ENCODE measurements at regions not wholly inside any gene's neighbourhood (a gene's known extent, or its start where the extent isn't known, plus 50 kb on each side); places are given as distances from the start of the nearest gene placed in this dataset.
"Not testable (repeated sequence)": the region's sequence is repeated elsewhere in the genome, so short reads cannot be mapped to it uniquely, and the experiment has no call there.

- no peak for DNase-seq (ENCODE audit: low read depth in 2 of 2)
Measured at GRCh38 chr5:36478646-36479317, 127.6 kb upstream of the SLC1A3 start.

GRCh38 chr5:36481454-36482120 is 124.8 kb upstream of the SLC1A3 start:
- no peak for DNase-seq (ENCODE audit: low read depth in 2 of 2)

- DNase-seq (ENCODE audit: low read depth in 2 of 2) = no peak
Measured at GRCh38 chr5:36482812-36483211, 123.6 kb upstream of the SLC1A3 start.

GRCh38 chr5:36489505-36489904 is 116.9 kb upstream of the SLC1A3 start:
- no peak for DNase-seq (ENCODE audit: low read depth in 2 of 2)

GRCh38 chr5:36491856-36492255 is 114.5 kb upstream of the SLC1A3 start:
- DNase-seq (ENCODE audit: low read depth in 2 of 2) = no peak

- DNase-seq (ENCODE audit: low read depth in 2 of 2) = no peak
Measured at GRCh38 chr5:36492984-36493654, 113.3 kb upstream of the SLC1A3 start.

- DNase-seq (ENCODE audit: low read depth in 2 of 2) = no peak
Measured at GRCh38 chr5:36494028-36494427, 112.4 kb upstream of the SLC1A3 start.

GRCh38 chr5:36494841-36495601 is 111.4 kb upstream of the SLC1A3 start:
- no peak for DNase-seq (ENCODE audit: low read depth in 2 of 2)

- DNase-seq (ENCODE audit: low read depth in 2 of 2) = no peak
Measured at GRCh38 chr5:36495611-36496010, 110.8 kb upstream of the SLC1A3 start.

- no peak for DNase-seq (ENCODE audit: low read depth in 2 of 2)
Measured at GRCh38 chr5:36496471-36496870, 109.9 kb upstream of the SLC1A3 start.

- no peak for DNase-seq (ENCODE audit: low read depth in 2 of 2)
Measured at GRCh38 chr5:36502608-36503007, 103.8 kb upstream of the SLC1A3 start.

- DNase-seq (ENCODE audit: low read depth in 2 of 2) = no peak
Measured at GRCh38 chr5:36505021-36505420, 101.4 kb upstream of the SLC1A3 start.

- DNase-seq (ENCODE audit: low read depth in 2 of 2) = peak; percentile 50 to 75
Measured at GRCh38 chr5:36507332-36507952, 99.0 kb upstream of the SLC1A3 start.

- not testable (repeated sequence) for DNase-seq (ENCODE audit: low read depth in 2 of 2)
Measured at GRCh38 chr5:36508331-36508730, 98.1 kb upstream of the SLC1A3 start.

- not testable (repeated sequence) for DNase-seq (ENCODE audit: low read depth in 2 of 2)
Measured at GRCh38 chr5:36513647-36514046, 92.8 kb upstream of the SLC1A3 start.

- no peak for DNase-seq (ENCODE audit: low read depth in 2 of 2)
Measured at GRCh38 chr5:36519881-36520280, 86.5 kb upstream of the SLC1A3 start.

- no peak for DNase-seq (ENCODE audit: low read depth in 2 of 2)
Measured at GRCh38 chr5:36521219-36521618, 85.2 kb upstream of the SLC1A3 start.

GRCh38 chr5:36521838-36522745 is 84.3 kb upstream of the SLC1A3 start:
- DNase-seq (ENCODE audit: low read depth in 2 of 2) = no peak

- DNase-seq (ENCODE audit: low read depth in 2 of 2) = no peak
Measured at GRCh38 chr5:36522746-36523065, 83.7 kb upstream of the SLC1A3 start.

- no peak for DNase-seq (ENCODE audit: low read depth in 2 of 2)
Measured at GRCh38 chr5:36523450-36523849, 83.0 kb upstream of the SLC1A3 start.

- no peak for DNase-seq (ENCODE audit: low read depth in 2 of 2)
Measured at GRCh38 chr5:36523926-36524325, 82.5 kb upstream of the SLC1A3 start.
